Stimulated activated CD8-positive, alpha-beta memory T cell treated with anti-CD3 and anti-CD28 coated beads, Interleukin-2, amount 100 ng/mL, for 48 hours (primary cell): ENCODE measurements at regions not wholly inside any gene's neighbourhood (a gene's known extent, or its start where the extent isn't known, plus 50 kb on each side); places are given as distances from the start of the nearest gene placed in this dataset.

ENCODE experiments used
- DNase-seq, 2 donors: peaks; one replicate each; pipeline ENCODE4 v3.0.0-alpha.2; 2020; ENCODE audit warnings: low read depth in 2 of 2

DNA sequence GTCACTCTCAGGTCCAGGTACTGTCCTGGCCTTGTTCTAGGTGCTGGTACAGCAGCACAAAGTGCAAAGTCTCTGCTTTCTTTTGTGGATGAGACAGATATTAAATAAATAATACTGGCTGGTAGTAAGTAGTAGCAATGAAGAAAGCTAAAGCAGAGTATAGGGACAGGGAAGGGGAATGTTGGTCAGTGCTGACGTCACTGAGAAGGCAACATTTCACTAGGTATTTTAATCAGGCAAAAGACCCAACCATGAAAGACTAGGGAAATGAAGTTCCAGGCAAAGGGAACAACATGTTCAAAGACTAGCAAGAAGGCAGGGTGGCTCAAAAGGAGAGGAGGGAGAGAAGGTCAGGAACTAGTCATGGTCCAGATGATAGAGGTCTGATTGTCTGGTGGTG, 388.2 kb downstream of the YTHDC2 start:
- no peak for DNase-seq

DNA sequence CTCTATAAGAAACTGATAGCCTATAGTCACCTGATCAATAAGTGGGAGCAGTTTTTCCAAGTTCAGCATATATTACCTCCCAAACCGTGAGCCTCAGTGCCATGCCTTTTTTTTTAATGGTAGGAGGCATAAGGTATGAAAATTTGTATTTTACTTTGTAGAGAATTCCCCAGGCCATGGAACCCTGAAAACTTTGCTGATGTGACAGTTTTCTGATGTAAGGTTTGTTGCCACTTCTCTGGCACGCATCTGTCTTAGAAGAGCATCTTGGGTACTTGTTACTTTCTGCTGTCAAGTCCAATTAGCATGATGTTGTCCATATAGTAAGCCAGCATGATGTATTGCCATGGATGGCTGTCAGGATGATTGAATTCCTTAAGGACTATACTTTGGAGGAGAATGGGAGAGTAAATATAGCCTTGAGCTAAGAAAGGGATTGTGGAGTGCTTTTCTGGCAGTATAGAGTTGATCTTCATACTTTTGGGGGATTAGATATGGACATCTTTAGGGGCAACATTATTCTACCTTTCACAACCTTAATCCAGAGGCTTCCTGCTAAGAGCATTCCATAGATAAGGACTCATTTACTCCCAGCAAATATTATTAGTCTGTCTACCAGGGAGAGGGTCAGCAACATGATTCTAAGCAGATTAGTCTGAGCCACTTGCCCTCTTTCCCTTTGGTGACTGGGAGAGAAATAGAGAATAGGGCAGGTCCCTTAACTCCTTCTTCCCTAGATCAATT, 389.6 kb downstream of the YTHDC2 start:
- DNase-seq: no peak

DNA sequence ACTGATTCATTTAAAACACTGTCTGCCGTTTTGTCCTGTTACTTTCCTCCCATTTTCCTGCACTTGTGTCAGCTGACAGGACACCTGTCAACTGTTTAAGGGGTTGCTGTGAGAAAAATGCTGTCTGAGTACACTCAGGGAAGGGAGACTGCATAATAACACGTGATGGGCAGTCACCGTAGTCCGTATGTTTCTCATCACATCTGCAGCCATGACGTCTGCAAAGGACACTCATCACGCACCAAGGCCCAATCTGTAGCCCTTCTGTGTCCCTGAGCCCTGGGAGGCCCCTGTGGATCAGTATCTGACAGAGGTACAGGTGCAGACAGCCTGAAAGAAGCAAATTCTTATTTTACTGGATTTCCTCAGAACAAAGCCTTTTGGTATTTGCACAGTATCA, 396.3 kb downstream of the YTHDC2 start:
- no peak for DNase-seq

DNA sequence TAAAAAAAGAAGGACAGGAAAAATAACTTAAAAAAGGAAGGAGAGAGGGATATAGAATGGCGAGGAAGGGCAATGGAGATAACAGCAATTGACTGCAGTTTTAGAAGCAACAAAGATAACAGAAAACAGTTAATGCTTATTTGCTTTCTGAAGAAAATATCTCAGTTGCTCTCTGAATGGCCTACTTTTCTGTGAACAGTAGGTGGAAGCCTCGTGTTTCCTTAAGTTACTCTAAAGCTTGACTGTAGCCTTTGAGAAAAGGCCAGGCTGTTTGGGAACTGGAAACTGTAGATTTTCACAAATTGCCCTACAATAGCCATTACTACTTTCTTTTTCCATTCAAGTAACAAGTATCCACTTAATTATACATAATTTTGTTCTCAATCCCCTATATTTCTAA, 404.5 kb downstream of the YTHDC2 start:
- DNase-seq: no peak

DNA sequence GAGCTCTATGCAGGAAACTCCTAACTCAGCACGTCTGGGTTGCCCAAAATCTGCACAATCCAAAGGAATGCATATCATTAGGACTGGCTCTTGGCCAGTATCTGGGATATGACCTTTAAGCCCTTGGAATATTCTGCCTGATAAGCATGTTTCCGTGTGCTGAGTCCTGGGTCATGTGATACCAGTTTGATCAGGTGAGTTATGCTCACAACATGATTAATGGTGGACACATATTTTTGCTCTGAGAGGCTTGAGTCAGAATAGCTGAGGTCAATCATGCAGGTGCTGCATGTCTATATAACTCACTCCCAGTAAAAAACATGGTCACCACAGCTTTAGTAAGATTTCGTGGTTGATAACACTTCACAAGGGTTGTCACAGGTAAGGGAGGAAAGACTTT, 408.8 kb downstream of the YTHDC2 start:
- DNase-seq: no peak

DNA sequence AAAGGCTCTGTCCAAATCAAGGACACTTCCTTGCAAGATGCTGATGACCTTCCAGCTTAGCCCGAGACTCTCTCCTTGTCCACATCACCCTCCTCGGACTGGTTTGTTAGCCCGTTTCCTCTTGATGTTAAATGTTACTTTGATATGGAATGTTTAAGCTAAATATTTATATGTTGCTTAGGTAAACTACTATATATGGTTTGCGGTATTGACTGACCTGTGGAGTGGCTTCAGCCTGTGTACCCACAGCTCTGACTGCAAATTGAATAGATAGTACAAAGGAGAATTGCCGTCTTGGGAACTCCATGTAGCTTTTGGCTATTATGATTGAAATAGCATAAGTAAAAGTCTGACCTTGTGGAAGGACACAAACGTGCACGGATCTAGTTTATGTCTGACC, 422.0 kb downstream of the YTHDC2 start:
- DNase-seq: no peak

DNA sequence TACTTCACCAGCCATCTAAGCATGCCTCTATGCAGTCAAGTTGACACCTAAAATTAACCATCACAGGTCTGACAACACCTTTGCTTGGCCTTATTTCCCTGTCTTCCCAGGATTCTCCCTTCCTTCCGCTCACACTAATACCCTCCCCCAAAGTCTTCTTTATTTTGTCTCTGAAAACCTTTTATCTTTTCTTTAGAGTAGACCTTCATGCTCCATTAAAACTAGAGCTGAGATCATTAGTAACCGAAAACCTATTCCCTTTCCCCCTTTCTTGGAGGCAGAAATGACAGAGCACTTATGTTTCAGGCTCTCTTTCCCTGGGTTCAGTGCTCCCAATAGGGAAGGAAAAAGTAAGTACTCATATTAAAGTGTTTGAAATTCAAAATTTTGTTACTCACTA, 423.8 kb downstream of the YTHDC2 start:
- no peak for DNase-seq

DNA sequence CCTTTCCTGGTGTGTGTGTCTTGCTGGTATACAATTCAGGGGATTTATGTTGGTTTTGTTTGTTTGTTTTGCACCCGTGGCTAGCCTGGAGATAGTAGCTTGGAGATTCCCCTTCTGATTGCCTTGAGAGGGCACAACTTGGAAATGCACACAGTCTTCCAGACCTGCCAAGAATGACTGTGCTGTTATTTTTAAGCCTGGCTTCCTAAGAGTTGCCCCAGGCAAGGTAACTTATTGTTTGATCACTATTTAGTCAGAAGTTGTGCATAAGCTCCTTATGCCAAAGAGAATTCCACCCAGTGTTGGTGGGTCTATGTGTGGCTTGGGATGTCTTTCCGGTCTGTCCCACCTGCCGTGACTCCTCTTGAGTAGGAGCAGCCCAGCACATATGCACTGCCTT, 421.9 kb upstream of the KCNN2 start:
- no peak for DNase-seq

DNA sequence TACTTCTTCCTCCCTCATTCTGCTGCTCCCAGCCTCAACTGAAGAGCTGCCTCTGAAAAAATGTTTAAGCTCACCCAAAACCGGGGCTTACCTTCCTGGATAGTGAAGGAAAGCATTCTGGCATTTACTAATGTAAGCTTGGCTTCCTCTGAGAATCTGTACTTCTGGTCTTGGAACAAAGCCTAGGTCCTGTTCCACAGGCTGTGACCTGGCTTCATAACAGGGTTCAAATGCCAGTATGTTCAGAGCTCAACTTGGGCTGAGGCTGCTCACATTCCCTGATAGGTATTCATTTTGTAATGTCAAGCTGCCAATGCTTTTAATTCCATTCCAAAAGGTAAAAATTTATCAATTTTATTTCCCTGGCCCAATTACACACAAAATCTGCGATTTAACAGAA, 411.7 kb upstream of the KCNN2 start:
- no peak for DNase-seq

DNA sequence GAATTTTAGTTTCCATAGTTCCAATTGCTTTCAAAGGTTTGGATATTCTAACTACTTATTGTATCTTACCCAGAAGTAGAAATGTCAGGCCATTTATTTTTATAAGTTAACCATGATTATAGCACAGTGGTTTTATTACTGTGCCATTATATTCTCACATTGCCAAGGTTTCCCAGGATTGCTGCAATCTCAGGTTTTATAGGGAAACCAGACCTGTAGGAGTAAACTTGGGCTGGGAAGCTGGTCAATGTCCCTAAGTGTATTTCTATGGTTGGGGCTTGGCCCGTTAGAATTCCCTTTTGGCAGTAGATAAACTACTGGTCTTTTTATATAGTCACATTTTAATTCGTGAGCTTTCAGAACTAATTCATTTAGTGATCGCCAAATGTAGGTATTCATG, 396.6 kb upstream of the KCNN2 start:
- DNase-seq: no peak

DNA sequence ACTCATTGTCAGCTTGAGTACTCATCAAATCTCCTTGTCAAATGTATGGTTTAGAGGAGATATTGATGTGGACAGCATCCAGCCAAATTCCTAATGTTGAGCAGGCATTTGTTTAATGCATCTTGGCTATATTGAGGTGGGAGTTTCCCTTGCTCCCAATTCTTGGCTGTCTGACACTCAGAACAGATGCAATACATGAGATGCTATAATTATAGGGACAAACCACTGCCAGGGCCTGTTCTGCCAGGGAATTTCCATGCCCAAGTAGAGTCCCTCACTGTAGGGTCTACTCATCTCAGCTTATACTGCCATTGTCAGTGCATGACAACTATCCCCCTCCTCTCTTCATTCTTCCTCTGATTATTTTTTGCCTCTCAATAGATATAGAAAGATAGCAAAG, 392.0 kb upstream of the KCNN2 start:
- DNase-seq: no peak

DNA sequence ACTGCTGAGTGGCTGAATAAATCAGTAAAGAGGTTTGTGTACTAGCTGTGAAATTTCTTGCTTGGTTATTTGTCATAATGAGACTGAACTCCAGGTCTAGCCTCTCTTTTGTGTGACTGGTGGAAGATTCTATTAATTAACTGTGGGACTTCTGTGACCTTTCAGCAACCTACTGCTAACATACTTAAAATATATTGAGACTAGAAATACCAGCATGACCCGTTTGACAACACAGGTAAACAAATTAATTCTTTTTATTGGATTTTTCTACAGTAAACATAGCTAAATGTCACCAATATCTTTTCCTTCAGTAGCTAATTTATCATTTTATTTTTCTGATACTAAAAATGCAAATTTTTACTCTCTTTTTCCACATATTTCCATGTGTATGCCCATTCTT, 390.4 kb upstream of the KCNN2 start:
- no peak for DNase-seq

DNA sequence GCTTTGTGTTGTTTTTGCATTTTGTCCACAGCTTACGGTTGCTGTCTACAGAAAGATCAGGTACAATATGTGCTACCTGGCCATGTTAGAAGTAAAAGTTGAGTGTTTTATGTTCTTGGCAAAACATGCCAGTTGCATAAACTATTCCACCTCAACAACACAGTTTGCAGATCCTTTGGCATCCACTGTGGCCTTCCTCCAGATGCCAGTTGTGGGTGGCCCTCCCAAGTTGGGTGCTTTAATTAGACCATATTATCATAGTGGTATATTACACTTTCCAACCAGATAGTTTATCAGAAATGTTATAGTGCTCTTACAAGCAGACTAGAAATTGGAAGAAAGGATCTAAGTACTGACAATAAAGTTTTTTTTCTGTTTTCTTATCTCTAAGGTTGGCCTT, 386.9 kb upstream of the KCNN2 start:
- DNase-seq: no peak

DNA sequence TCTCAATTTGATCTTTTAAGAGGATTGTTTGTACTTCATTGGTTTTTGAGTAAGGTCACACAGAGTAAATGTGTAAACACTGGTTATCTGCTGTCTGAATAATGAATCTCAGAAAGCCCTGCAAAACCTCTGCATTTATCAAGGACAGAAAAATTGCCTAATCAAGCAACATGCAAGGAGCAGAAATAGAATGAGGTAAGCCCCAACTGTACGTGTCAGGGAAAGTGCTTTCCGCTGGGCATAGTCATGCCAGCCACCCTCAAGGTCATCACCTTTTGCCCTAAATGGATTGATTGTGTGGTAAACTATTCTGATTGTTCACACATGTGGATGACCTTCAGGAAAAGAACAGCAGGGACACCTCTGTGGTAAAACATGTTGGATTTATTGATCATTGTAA, 376.9 kb upstream of the KCNN2 start:
- no peak for DNase-seq

DNA sequence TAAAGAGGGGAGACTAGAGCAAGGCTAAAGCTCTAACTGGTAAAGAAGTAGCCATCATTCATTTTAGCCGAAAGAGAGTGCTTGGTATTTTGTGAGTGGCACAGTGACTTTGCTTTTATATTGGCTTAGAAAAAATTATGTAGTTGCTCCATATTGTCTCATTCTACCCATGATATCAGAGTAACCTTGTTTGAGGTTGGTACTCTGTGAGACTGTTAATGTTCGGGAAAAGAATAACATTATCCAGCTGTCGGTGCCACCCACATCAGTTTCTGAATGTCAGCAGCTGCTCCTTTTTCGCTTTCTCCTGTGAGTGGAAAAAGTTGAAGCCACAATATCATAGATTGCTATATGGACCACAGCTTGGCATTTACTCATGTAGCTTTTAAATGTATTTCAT, 376.4 kb upstream of the KCNN2 start:
- no peak for DNase-seq

DNA sequence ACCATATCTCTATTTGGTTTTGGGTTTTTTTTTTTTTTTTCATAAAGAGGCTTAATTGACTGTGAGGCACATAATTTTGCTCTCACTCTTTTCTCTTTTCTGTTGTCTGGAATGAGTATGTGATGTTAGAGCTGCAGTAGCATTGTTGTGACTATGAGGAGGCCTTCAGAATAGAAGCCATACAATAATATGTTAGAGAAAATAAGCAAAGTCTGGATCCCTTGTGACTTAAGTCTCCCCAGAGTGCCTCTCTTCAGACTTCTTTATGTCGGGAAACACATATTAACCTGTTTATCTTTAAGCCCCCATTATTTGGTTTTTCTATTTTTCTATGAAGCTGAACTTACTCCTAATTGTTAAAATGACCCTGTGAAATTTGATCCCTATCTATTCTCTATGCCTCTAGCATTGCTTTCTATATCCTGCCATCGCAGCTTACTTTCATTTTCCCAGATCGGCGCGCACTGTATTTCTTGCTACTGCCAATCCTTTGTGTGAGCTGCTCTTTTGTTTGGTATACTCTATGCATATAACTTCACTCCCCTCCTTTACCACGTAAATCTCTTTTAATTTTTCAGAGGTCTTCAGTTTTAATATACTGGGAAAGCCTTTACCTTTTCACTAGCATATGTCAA, 372.5 kb upstream of the KCNN2 start:
- DNase-seq: no peak

DNA sequence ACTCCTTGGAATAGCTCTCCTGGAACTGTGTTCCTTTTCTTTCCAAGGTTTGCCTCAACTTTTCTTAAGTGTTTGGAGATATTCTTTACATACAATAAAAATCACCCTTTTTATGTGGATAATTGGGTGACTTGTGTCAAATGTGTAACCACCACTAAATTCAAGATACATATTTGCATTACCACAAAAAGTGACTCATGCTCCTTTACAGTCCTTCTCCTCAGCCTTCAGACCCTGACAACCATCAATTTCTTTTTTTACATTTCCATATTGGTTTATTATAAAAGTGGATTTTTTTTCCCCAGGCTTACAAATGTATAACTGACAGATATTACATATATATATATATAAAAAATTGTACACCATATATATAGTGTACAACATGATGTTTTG, 372.0 kb upstream of the KCNN2 start:
- no peak for DNase-seq

DNA sequence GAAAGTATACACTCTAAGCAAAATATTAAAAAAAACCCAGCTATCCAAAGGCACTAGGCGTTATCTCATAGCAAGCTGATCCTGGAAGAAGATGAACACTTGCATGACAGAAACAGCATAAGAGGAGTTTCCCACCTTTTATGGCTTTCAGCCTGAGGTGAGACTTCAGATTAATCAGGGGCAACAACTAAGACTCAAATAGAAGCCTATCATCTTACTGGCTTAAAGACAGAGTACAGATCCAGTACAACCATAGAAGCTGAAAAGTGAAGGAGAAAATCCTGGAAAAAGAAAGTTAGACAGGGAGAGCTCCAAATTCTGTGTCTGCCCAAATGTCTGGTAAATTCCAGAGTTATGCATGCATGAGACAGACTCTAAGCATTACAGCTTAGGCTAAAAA, 360.8 kb upstream of the KCNN2 start:
- DNase-seq: no peak

DNA sequence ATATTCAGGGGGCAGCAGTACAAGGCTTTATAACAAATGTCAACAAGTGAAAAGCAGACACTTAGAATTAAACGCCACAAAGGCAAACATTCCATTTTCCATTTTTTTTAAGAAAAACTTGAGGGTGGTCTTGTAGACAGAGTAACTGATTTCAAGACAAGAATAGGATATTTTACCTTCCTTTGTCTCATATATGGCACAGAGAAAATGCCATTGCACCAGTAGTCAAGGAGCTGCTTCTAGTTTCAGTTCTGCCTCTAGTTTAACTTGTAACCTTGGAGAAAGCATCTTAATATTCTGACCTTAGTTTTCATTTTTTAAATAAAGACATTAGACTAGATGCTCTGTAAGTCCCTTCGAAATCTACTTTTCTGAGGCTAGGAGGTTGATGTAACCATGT, 355.3 kb upstream of the KCNN2 start:
- DNase-seq: no peak

DNA sequence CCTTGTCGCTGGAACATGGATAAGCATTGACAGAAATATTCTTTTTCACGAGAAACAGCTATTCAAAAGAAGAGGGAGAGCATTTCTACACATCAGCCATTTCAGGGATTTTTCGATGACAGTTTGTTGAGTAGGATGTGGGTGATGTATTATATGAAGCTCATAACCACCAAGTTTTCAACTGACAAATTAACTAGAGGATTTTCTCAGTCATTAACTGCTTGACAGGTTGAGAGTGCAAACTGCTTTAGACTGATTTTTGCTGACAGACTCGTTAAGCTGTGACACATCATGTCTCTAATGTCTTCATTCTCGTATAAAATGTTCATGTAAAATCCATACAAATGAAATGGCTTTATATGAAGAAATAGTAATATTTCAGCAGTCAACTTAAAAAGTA, 354.2 kb upstream of the KCNN2 start:
- no peak for DNase-seq

DNA sequence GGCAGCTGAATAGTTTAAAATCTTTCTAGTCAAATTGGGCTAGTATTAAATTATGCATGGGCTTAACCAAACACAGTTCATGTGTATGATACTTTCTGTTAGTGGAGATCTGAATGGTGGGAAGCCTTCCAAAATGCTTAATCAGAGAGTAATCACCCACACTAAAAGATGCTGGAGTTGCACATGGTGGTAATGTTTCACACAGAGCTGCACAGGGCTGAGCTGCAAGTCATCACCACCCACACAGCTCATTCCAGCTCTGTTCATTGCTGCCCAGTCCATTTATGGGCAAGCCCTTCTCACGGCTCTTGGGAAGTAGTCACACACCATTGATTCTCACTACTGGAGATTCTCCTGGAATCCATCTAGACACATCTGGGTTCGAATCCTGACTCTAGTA, 351.5 kb upstream of the KCNN2 start:
- no peak for DNase-seq

DNA sequence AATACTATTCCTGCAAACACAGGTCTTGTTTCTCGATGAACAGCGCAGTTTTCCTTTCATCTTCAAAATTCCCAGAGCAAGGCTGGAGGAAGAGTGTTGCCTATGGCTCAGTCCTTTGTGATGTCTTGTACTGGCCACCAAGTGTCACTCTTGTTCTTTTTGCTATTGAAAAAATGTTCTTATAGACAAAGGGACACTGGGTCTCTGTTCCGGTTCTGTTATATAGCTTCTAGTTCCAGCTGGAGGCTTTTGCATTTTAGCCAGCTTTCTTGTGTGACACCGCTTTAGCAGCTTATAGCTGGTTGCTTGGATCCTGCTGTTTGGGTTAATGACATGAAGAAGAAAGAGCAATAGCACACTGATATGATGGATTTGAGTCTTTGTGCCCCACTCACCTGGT, 343.7 kb upstream of the KCNN2 start:
- DNase-seq: no peak

DNA sequence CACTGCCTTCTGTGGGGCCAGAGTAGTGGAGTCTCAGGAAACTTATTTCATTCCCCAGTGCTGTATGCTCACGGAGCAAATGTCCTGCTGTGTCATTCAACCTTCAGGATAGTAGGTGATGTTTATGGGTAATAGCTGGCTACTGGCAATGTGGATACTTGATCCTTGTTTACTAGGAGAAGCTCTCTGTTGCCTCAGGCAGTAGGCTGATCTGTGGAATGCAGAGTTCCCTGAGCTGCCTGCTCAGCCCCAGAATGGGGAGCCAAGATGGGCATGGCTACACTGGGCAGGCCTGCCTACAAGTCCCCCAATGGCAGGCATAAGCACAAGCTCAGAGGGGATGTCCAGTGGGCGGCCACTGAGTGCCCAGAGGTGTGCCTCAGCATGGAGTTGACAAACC, 323.1 kb upstream of the KCNN2 start:
- DNase-seq: no peak

DNA sequence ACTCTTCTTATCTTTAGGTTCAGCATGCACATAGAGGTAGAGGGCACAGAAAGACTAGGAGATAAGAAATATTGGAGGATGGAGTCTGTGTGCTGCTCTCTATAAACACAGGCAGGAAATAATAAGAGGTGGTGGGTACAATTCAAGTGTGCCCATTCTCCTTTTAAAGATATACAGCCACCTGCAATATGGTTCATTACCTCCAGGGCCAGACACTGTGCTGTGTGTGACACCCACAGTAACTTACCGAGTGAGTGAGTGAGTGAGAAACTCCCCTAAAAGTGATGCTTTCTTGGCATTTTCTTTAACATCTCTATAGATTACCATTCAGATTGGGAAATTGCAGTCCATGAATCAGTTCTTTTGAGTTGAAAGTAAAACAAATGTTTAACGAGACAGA, 311.8 kb upstream of the KCNN2 start:
- DNase-seq: no peak
